ENCODE measurements at regions not wholly inside any gene's neighbourhood (a gene's known extent, or its start where the extent isn't known, plus 50 kb on each side); places are given as distances from the start of the nearest gene placed in this dataset.

DNA sequence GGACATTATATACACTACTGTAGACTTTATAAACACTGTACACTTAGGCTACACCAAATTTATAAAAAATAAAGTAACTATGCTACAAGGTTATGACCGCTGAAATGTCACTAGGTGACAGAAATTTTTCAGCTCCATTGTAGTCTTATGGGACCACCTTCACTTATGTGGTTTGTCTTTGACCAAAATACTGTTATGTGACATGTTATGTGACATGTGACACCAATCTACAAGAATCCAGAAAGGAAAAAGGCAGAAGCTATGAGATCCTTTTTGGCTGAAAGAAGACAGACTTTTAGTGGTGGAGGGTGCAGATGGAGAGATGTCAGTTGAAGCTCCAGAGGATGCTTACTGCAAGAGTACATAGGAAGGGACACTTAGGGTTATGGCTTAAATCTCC is 1378.4 kb upstream of the TENM4 start:
- DNase-seq = no peak
- Histone ChIP-seq H3F3A (ENCODE audit: low read length, unreplicated experiment) (no peaks in the 10 kb centered on the region), H3K36me3 (ENCODE audit: low read depth, low read length) (no peaks in the 10 kb centered on the region), H3K9ac (ENCODE audit: low read length) (no peak overlapping the region), H3K79me2 (ENCODE audit: low read length) (no peaks in the 10 kb centered on the region), H2AFZ (ENCODE audit: low read length) (no peak overlapping the region), H3K27ac (ENCODE audit: low read length) (no peak overlapping the region), H4K20me1 (ENCODE audit: low read length) (no peaks in the 10 kb centered on the region), H3K9me3 (ENCODE audit: low read length) (peaks cover 7% of the 10 kb centered on the region; the same call in 1 of the 2 replicates), H3K4me1 (ENCODE audit: insufficient read depth, low read length) (no peaks in the 10 kb centered on the region), H3K4me2 (ENCODE audit: low read length) (no peak overlapping the region), H3K27me3 (ENCODE audit: low read length) (no peaks in the 10 kb centered on the region; the same call in 1 of the 2 replicates), H3K4me3 (ENCODE audit: low read length) (no peak overlapping the region), H3K9me2 (replicated peaks; ENCODE audit: low read length) (no peaks in the 10 kb centered on the region)
- ATAC-seq = no peak
- POLR2A ChIA-PET (ENCODE audit: unreplicated experiment) = no interaction called here
- TF ChIP-seq EZH2phosphoT487 (IDR thresholded peaks at IDR 0.05; ENCODE audit: borderline replicate concordance, low read length) = no peak
- TF ChIP-seq EZH2 (IDR thresholded peaks at IDR 0.05; ENCODE audit: low read length, unreplicated experiment) = no peak
- CTCF ChIA-PET = no interaction called here
- BruUV-seq (replicated peaks) = no TSS peak
- intact Hi-C loops (cut with micrococcal nuclease) = no loop called here

DNA sequence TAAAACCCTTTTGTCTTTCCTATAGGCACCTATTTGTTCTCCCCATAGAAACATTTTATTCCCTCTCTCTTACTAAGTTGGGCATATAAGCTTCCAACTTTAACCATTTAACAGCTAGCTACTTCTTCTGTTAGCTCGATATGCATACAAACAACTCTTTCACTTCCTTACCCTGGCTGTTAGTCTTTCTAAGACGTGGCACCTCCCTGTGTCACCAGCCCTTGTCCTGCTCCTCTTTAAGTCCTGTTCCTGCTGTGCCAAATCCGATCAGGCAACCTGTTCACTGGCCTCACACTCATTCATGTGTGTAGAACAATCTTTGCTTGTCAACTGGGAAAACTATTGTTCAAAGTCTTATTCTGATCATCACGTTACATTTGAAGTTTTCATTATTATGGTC is 1376.1 kb upstream of the TENM4 start:
- 0 out of 2 replicates have a peak, but pooled peaks cover 4% of the 10 kb centered on the region for H3K9me3 ChIP-seq (ENCODE audit: low read length)
- H3K4me1 ChIP-seq (ENCODE audit: insufficient read depth, low read length) = no peaks in the 10 kb centered on the region
- no peaks in the 10 kb centered on the region for H4K20me1 ChIP-seq (ENCODE audit: low read length)
- POLR2A ChIA-PET (ENCODE audit: unreplicated experiment) = no interaction called here
- BruUV-seq (replicated peaks) = no TSS peak
- no peak overlapping the region for H3K4me3 ChIP-seq (ENCODE audit: low read length)
- H3K79me2 ChIP-seq (ENCODE audit: low read length) = no peaks in the 10 kb centered on the region
- H2AFZ ChIP-seq (ENCODE audit: low read length) = no peak overlapping the region
- no peaks in the 10 kb centered on the region for H3F3A ChIP-seq (ENCODE audit: low read length, unreplicated experiment)
- H3K9me2 ChIP-seq (replicated peaks; ENCODE audit: low read length) = no peaks in the 10 kb centered on the region
- TF ChIP-seq, protein P1, sequence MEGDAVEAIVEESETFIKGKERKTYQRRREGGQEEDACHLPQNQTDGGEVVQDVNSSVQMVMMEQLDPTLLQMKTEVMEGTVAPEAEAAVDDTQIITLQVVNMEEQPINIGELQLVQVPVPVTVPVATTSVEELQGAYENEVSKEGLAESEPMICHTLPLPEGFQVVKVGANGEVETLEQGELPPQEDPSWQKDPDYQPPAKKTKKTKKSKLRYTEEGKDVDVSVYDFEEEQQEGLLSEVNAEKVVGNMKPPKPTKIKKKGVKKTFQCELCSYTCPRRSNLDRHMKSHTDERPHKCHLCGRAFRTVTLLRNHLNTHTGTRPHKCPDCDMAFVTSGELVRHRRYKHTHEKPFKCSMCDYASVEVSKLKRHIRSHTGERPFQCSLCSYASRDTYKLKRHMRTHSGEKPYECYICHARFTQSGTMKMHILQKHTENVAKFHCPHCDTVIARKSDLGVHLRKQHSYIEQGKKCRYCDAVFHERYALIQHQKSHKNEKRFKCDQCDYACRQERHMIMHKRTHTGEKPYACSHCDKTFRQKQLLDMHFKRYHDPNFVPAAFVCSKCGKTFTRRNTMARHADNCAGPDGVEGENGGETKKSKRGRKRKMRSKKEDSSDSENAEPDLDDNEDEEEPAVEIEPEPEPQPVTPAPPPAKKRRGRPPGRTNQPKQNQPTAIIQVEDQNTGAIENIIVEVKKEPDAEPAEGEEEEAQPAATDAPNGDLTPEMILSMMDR (conservative IDR thresholded peaks at IDR 0.05; ENCODE audit: low read depth, low read length) = no peak
- TF ChIP-seq EZH2 (IDR thresholded peaks at IDR 0.05; ENCODE audit: low read length, unreplicated experiment) (no peak), EZH2phosphoT487 (IDR thresholded peaks at IDR 0.05; ENCODE audit: borderline replicate concordance, low read length) (no peak)
- intact Hi-C loops (cut with micrococcal nuclease) = no loop called here
- no peaks in the 10 kb centered on the region for H3K36me3 ChIP-seq (ENCODE audit: low read depth, low read length)
- no peaks in the 10 kb centered on the region for H3K27me3 ChIP-seq (ENCODE audit: low read length)
- H3K9ac ChIP-seq (ENCODE audit: low read length) = no peak overlapping the region
- CTCF ChIA-PET = no interaction called here
- DNase-seq = no peak
- no peak for ATAC-seq
- no peak overlapping the region for H3K27ac ChIP-seq (ENCODE audit: low read length)
- H3K4me2 ChIP-seq (ENCODE audit: low read length) = no peak overlapping the region

DNA sequence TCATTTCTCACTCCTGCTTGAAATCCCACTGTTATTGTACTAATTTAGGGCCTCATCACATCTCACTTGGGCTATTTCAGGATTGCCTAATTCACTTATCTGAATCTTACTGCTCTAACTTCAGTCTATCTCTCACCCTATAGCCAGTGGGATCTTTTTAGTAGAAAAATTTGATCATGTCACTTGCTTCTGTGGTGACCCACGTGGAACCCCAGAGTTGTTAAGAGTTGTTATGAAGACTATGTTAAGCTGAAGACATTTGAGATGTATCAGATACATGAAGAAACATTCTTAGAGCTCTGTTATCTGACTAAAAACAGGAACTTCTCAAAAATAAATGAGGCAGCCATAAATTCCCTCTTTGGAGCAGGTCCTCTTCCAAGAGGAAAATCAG is 1375.6 kb upstream of the TENM4 start:
- BruUV-seq (replicated peaks) = no TSS peak
- TF ChIP-seq EZH2phosphoT487 (IDR thresholded peaks at IDR 0.05; ENCODE audit: borderline replicate concordance, low read length) (no peak), EZH2 (IDR thresholded peaks at IDR 0.05; ENCODE audit: low read length, unreplicated experiment) (no peak)
- TF ChIP-seq, protein P1 (conservative IDR thresholded peaks at IDR 0.05; ENCODE audit: low read depth, low read length) = no peak
- no peaks in the 10 kb centered on the region for H4K20me1 ChIP-seq (ENCODE audit: low read length)
- no peak overlapping the region for H2AFZ ChIP-seq (ENCODE audit: low read length)
- no peak overlapping the region for H3K27ac ChIP-seq (ENCODE audit: low read length)
- no peak overlapping the region for H3K9ac ChIP-seq (ENCODE audit: low read length)
- H3K36me3 ChIP-seq (ENCODE audit: low read depth, low read length) = no peaks in the 10 kb centered on the region
- H3K9me2 ChIP-seq (replicated peaks; ENCODE audit: low read length) = no peaks in the 10 kb centered on the region
- ChIA-PET POLR2A (ENCODE audit: unreplicated experiment) (no interaction called here), CTCF (no interaction called here)
- H3K27me3 ChIP-seq (ENCODE audit: low read length) = no peaks in the 10 kb centered on the region
- no peaks in the 10 kb centered on the region for H3F3A ChIP-seq (ENCODE audit: low read length, unreplicated experiment)
- DNase-seq (no peak), ATAC-seq (no peak)
- no peak overlapping the region for H3K4me3 ChIP-seq (ENCODE audit: low read length)
- intact Hi-C loops (cut with micrococcal nuclease) = no loop called here
- H3K9me3 ChIP-seq (ENCODE audit: low read length) = 0 out of 2 replicates have a peak, but pooled peaks cover 4% of the 10 kb centered on the region
- no peaks in the 10 kb centered on the region for H3K79me2 ChIP-seq (ENCODE audit: low read length)
- no peaks in the 10 kb centered on the region for H3K4me1 ChIP-seq (ENCODE audit: insufficient read depth, low read length)
- H3K4me2 ChIP-seq (ENCODE audit: low read length) = no peak overlapping the region

All from PC-3 (cell line).